HEK293T (cell line): ENCODE measurements at regions not wholly inside any gene's neighbourhood (a gene's known extent, or its start where the extent isn't known, plus 50 kb on each side); places are given as distances from the start of the nearest gene placed in this dataset.

ENCODE experiments used
- CTCF ChIA-PET: fragments of 350-600 bp; formaldehyde crosslinking; extraction: SDS; loops from one replicate; lab custom pipeline; 2021; ENCODE audit warnings: antibody characterized with exemption, inconsistent platforms; lab: Yijun Ruan, JAX
- POLR2A ChIA-PET: fragments of 350-600 bp; formaldehyde crosslinking; extraction: SDS; loops from one replicate; lab custom pipeline; 2020; ENCODE audit warnings: antibody characterized with exemption, inconsistent platforms; lab: Yijun Ruan, JAX
- DNase-seq: peaks from one replicate; pipeline ENCODE4 v3.0.0; 2012; ENCODE audit warnings: mixed read lengths; ENCODE audit errors: extremely low spot score
- ARNT ChIP-seq: fragments of 450-650 bp; IDR thresholded peaks from 2 replicates; pipeline ENCODE4 v1.6.1; 2017; ENCODE audit warnings: mild to moderate bottlenecking
- BHLHE40 ChIP-seq: fragments of 450-650 bp; IDR thresholded peaks from 2 replicates; pipeline ENCODE4 v1.6.1; 2016; ENCODE audit warnings: mild to moderate bottlenecking, moderate library complexity, borderline replicate concordance
- CTBP1 ChIP-seq: fragments of 450-650 bp; IDR thresholded peaks from 2 replicates; pipeline ENCODE4 v1.6.1; 2016; ENCODE audit warnings: borderline replicate concordance
- ELF4 ChIP-seq: fragments of 450-650 bp; IDR thresholded peaks from 2 replicates; pipeline ENCODE4 v1.6.1; 2017; ENCODE audit warnings: antibody characterized with exemption
- FOXA1 ChIP-seq: fragments of 450-650 bp; IDR thresholded peaks from 2 replicates; pipeline ENCODE4 v1.6.1; 2016; ENCODE audit warnings: mild to moderate bottlenecking
- FOXK2 ChIP-seq: fragments of 450-650 bp; IDR thresholded peaks from 2 replicates; pipeline ENCODE4 v1.6.1; 2016; ENCODE audit warnings: mild to moderate bottlenecking
- FOXM1 ChIP-seq: fragments of 450-650 bp; IDR thresholded peaks from 2 replicates; pipeline ENCODE4 v1.6.1; 2017; ENCODE audit warnings: mild to moderate bottlenecking, borderline replicate concordance
- HDGF ChIP-seq: fragments of 450-650 bp; IDR thresholded peaks from 2 replicates; pipeline ENCODE4 v1.6.1; 2017; ENCODE audit warnings: antibody characterized with exemption, borderline replicate concordance
- L3MBTL2 ChIP-seq: fragments of 450-650 bp; conservative IDR thresholded peaks from 2 replicates; pipeline ENCODE4 v1.6.1; 2016; ENCODE audit warnings: mild to moderate bottlenecking
- LEF1 ChIP-seq: fragments of 450-650 bp; IDR thresholded peaks from 2 replicates; pipeline ENCODE4 v1.6.1; 2017; ENCODE audit warnings: mild to moderate bottlenecking, borderline replicate concordance
- NFRKB ChIP-seq: fragments of 450-650 bp; IDR thresholded peaks from 2 replicates; pipeline ENCODE4 v1.6.1; 2016; ENCODE audit warnings: mild to moderate bottlenecking, moderate library complexity
- SP1 ChIP-seq: fragments of 450-650 bp; IDR thresholded peaks from 2 replicates; pipeline ENCODE4 v1.6.1; 2017
- SUZ12 ChIP-seq: fragments of 450-650 bp; IDR thresholded peaks from 2 replicates; pipeline ENCODE4 v1.6.1; 2016; ENCODE audit warnings: mild to moderate bottlenecking
- TARDBP ChIP-seq: fragments of 450-650 bp; IDR thresholded peaks from 2 replicates; pipeline ENCODE4 v1.6.1; 2016
- ZNF384 ChIP-seq: fragments of 450-650 bp; IDR thresholded peaks from 2 replicates; pipeline ENCODE4 v1.6.1; 2016
- TF ChIP-seq, protein P1 (sequence below): fragments of 450-650 bp; IDR thresholded peaks from 2 replicates; pipeline ENCODE4 v1.6.1; 2016

DNA sequence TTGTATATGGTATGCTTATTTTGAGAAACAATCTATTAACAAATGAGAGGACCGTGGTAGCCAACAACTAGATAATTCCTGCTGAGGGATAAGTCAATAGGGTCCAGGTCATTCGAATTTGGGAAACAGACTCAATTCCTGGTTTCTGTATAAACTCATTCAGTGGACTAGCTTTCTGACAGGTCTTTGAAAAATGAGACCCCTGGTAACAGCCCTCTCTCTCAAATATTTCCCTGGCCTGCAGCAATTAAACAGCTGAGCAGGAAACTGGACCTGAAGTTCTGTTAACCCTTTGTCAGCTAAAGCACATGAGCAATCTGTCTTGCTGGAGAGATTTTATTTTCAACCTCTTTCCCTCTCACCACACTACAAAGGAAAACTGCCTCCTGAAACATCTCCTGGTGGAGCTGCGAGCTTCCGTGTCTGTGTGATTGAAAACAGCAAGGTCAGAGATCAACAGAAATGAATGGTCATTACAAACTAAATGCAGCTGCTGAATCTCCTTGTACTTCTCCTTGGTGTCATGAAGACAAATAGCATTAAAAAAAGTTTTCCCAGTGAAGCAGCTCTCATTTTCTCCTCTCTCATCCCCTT is 70.3 kb upstream of the CCDC85A start:
- no peak for DNase-seq
- POLR2A ChIA-PET: no interaction called here
- no peak for TF ChIP-seq ELF4
- TF ChIP-seq CTBP1: no peak
- no peak for TF ChIP-seq FOXM1
- no peak for TF ChIP-seq LEF1
- TF ChIP-seq L3MBTL2: no peak
- TF ChIP-seq FOXK2: no peak
- TF ChIP-seq, protein P1, sequence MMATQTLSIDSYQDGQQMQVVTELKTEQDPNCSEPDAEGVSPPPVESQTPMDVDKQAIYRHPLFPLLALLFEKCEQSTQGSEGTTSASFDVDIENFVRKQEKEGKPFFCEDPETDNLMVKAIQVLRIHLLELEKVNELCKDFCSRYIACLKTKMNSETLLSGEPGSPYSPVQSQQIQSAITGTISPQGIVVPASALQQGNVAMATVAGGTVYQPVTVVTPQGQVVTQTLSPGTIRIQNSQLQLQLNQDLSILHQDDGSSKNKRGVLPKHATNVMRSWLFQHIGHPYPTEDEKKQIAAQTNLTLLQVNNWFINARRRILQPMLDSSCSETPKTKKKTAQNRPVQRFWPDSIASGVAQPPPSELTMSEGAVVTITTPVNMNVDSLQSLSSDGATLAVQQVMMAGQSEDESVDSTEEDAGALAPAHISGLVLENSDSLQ: no peak
- no peak for TF ChIP-seq TARDBP
- no peak for TF ChIP-seq ZNF384
- CTCF ChIA-PET: no interaction called here

GRCh38 chr2:56117764-56118163 is 66.0 kb upstream of the CCDC85A start:
- DNase-seq: no peak
- POLR2A ChIA-PET: no interaction called here
- TF ChIP-seq NFRKB (no peak), HDGF (no peak), CTBP1 (no peak), LEF1 (no peak), BHLHE40 (no peak), SUZ12 (no peak), ELF4 (no peak), FOXK2 (no peak), L3MBTL2 (no peak), FOXM1 (no peak), SP1 (no peak), ARNT (no peak), FOXA1 (no peak), TARDBP (no peak)
- TF ChIP-seq, protein P1: no peak
- CTCF ChIA-PET: no interaction called here

DNA sequence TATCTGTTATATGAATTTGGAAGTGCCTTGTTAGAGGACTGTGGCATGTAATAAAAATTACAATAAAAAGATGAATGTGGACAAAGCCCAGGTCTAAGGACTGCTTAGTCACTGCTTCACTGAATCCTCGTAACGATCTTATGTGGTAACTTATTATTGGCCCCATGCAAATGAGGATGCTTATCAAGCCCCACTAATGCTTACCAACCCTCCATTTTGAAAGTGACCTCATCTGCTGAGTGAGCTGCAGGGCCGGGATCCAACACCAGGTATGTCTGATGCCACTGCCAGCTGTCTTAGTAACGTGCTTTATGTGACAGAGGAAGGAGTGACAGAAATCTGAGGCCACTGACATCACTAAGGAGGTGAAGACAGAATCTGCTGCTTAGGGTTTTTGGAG is 65.3 kb upstream of the CCDC85A start:
- DNase-seq: no peak
- CTCF ChIA-PET: interaction anchor here (0.8 to 1.4 kb wide), 2 partner anchors 9 to 12 kb away, joined by 3 read pairs; no protein-coding TSS in a partner anchor
- no peak for TF ChIP-seq SP1
- TF ChIP-seq FOXK2: no peak
- no peak for TF ChIP-seq TARDBP
- TF ChIP-seq BHLHE40: no peak
- TF ChIP-seq NFRKB: no peak
- POLR2A ChIA-PET: no interaction called here

GRCh38 chr2:56121995-56122394 is 61.8 kb upstream of the CCDC85A start:
- TF ChIP-seq NFRKB (no peak), CTBP1 (no peak), LEF1 (no peak)
- ChIA-PET POLR2A (no interaction called here), CTCF (interaction anchor here (2.1 kb wide), 1 partner anchor 61 kb away, joined by 4 read pairs; the partner anchor contains the start of gene CCDC85A)
- no peak for DNase-seq

DNA sequence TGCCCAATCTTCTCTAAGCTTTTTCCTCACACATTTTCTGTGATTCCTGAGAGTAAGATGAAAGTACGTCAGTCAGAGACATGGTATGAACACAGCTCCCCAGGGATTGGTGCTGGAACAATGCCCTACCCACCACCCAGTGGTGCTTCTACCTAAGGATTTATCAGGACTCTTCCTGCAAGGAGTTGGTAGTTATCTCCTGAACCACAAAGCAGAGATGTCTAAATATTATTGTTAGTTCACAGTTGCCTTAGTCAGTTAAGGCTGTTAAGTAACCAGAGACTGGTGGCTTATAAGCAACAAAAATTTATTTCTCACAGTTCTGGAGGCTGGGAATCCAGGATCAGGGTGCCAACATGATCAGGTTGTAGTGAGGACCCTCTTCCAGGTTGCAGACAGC is 60.3 kb upstream of the CCDC85A start:
- DNase-seq: no peak
- POLR2A ChIA-PET: no interaction called here
- CTCF ChIA-PET: interaction anchor here (2.1 kb wide), 1 partner anchor 60 kb away, joined by 4 read pairs; the partner anchor contains the start of gene CCDC85A
- TF ChIP-seq NFRKB: no peak
- TF ChIP-seq LEF1: no peak
- TF ChIP-seq FOXA1: no peak
- TF ChIP-seq FOXM1: no peak
- TF ChIP-seq ELF4: no peak
- TF ChIP-seq SP1: no peak
- TF ChIP-seq TARDBP: no peak
- TF ChIP-seq CTBP1: no peak
- TF ChIP-seq, protein P1: no peak
- no peak for TF ChIP-seq SUZ12
- no peak for TF ChIP-seq HDGF
- TF ChIP-seq L3MBTL2: no peak
- TF ChIP-seq FOXK2: no peak
- TF ChIP-seq BHLHE40: no peak

DNA sequence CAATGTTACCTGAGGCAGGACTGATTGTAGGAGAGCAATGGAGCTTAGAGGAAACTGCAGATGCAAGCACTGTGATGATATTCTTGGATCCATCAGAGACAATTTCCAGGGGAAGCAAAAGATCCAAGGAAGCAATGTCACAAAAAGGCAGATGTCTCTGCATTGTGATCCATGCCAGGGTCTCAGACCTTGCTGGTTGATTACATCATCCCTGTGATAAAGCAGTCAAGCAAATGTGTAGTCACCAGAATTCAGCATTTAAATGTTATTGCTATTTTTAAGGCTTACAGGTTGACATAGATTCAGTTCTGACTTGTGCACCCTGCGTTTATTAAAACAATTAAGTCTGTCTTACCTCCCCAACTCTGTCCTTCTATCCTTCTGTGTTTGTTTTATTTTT is 56.8 kb upstream of the CCDC85A start:
- ChIA-PET CTCF (interaction anchor here (1.1 kb wide), 1 partner anchor 409 kb away, joined by 4 read pairs; no protein-coding TSS in a partner anchor), POLR2A (no interaction called here)
- TF ChIP-seq HDGF (no peak), ZNF384 (no peak), ARNT (no peak), TARDBP (no peak), LEF1 (no peak), L3MBTL2 (no peak), FOXA1 (no peak), NFRKB (no peak), FOXK2 (no peak), CTBP1 (no peak), BHLHE40 (no peak)
- DNase-seq: no peak
